ENCODE measurements at regions not wholly inside any gene's neighbourhood (a gene's known extent, or its start where the extent isn't known, plus 50 kb on each side); places are given as distances from the start of the nearest gene placed in this dataset.

- no peak for TF ChIP-seq CTCF (conservative IDR thresholded peaks at IDR 0.05)
- Histone ChIP-seq H4K91ac (ENCODE audit: insufficient read length, low read depth, low read length) (no peak overlapping the region), H3K9ac (ENCODE audit: extremely low read depth, insufficient read length, low read length) (no peak overlapping the region), H3K4me1 (ENCODE audit: insufficient read depth, low read length) (no peaks in the 10 kb centered on the region), H3K79me2 (ENCODE audit: insufficient read depth, low read length) (no peaks in the 10 kb centered on the region), H3K18ac (ENCODE audit: insufficient read length, low read depth, low read length) (no peak overlapping the region), H3K27me3 (ENCODE audit: insufficient read depth, low read length) (no peaks in the 10 kb centered on the region), H2BK15ac (ENCODE audit: low read depth, low read length) (no peak overlapping the region), H3K23me2 (ENCODE audit: insufficient read length, low read depth, low read length, poor library complexity, severe bottlenecking) (no peaks in the 10 kb centered on the region), H4K5ac (ENCODE audit: insufficient read length, low read depth, low read length) (no peak overlapping the region), H3K23ac (ENCODE audit: insufficient read length, low read depth, low read length) (no peak overlapping the region), H2BK120ac (ENCODE audit: low read depth, low read length, poor library complexity, severe bottlenecking) (no peak overlapping the region), H3K4me2 (ENCODE audit: insufficient read depth, insufficient read length, low read length) (no peak overlapping the region), H3K9me3 (ENCODE audit: control insufficient read depth, low read depth, low read length) (no peaks in the 10 kb centered on the region), H2BK5ac (ENCODE audit: insufficient read length, low read length) (no peak overlapping the region), H2BK20ac (ENCODE audit: low read depth, low read length, poor library complexity, severe bottlenecking) (no peak overlapping the region), H3K27ac (ENCODE audit: insufficient read length, low read depth, low read length) (no peak overlapping the region), H4K8ac (replicated peaks; ENCODE audit: insufficient read length, low read depth, low read length) (no peak overlapping the region), H2BK12ac (ENCODE audit: insufficient read length, low read depth, low read length) (no peak overlapping the region), H4K20me1 (ENCODE audit: control insufficient read depth, insufficient read depth, insufficient read length) (no peaks in the 10 kb centered on the region), H3K14ac (ENCODE audit: insufficient read depth, low read length) (no peak overlapping the region), H3K79me1 (ENCODE audit: insufficient read depth, low read depth, low read length, poor library complexity, severe bottlenecking) (no peaks in the 10 kb centered on the region), H3K56ac (ENCODE audit: insufficient read length, low read depth, low read length) (no peak overlapping the region), H2AK5ac (ENCODE audit: insufficient read length, low read length) (no peak overlapping the region), H3K4ac (ENCODE audit: low read depth, low read length) (no peak overlapping the region), H2AFZ (ENCODE audit: low read length) (no peak overlapping the region), H3T11ph (ENCODE audit: low read length) (no peak overlapping the region)
- no CpG with 5 or more reads among the region's 1 CpG for WGBS (ENCODE audit: extremely low coverage, insufficient read length, low lambda C conversion rate)
- no peak overlapping the region; a peak in 1 of 7 replicates for H3K27ac Mint-ChIP-seq
- peaks cover 11 to 18% of the 10 kb centered on the region in 2 experiments for H3K4me1 Mint-ChIP-seq
- no peak overlapping the region for H3K4me3 Mint-ChIP-seq
- H3K36me3 Mint-ChIP-seq (ENCODE audit: insufficient read depth in 1 of 3, low read depth in 3 of 3) = peaks cover 6 to 12% (median 8%) of the 10 kb centered on the region in 3 experiments
- H3K9me3 Mint-ChIP-seq = peaks cover 6 to 16% of the 10 kb centered on the region in 2 experiments
- H3K27me3 Mint-ChIP-seq (ENCODE audit: low read depth) = no peaks in the 10 kb centered on the region
- no peak for DNase-seq
These were observed 84.4 kb upstream of the DDHD1 start for GRCh38 chr14:53237488-53237887.
